ENCODE measurements at regions not wholly inside any gene's neighbourhood (a gene's known extent, or its start where the extent isn't known, plus 50 kb on each side); places are given as distances from the start of the nearest gene placed in this dataset.

- Mint-ChIP-seq H3K27me3 (no peaks in the 10 kb centered on the region), H3K9me3 (no peaks in the 10 kb centered on the region), H3K36me3 (ENCODE audit: low read depth) (no peaks in the 10 kb centered on the region), H3K27ac (no peak overlapping the region), H3K4me3 (no peak overlapping the region), H3K4me1 (no peaks in the 10 kb centered on the region)
- POLR2A ChIA-PET = no interaction called here
- intact Hi-C loops (cut with micrococcal nuclease) = no loop called here
- TF ChIP-seq CTCF (IDR thresholded peaks at IDR 0.05) = no peak
- CTCF ChIA-PET = no interaction called here
- no peak for ATAC-seq (ENCODE audit: low read depth)
- no peak for DNase-seq
These were observed 429.8 kb upstream of the CDH2 start for GRCh38 chr18:28606686-28607085.

GRCh38 chr18:28602391-28602790 lies 425.5 kb upstream of the CDH2 start:
- POLR2A ChIA-PET = no interaction called here
- H3K27ac Mint-ChIP-seq = no peak overlapping the region
- H3K4me1 Mint-ChIP-seq = no peaks in the 10 kb centered on the region
- no peak overlapping the region for H3K4me3 Mint-ChIP-seq
- no peaks in the 10 kb centered on the region for H3K27me3 Mint-ChIP-seq
- no peaks in the 10 kb centered on the region for H3K36me3 Mint-ChIP-seq (ENCODE audit: low read depth)
- no peak for TF ChIP-seq CTCF (IDR thresholded peaks at IDR 0.05)
- ATAC-seq (ENCODE audit: low read depth) = no peak
- DNase-seq = no peak
- intact Hi-C loops (cut with micrococcal nuclease) = no loop called here
- CTCF ChIA-PET = no interaction called here
- H3K9me3 Mint-ChIP-seq = peaks cover 10% of the 10 kb centered on the region

GRCh38 chr18:28594034-28594433 lies 417.1 kb upstream of the CDH2 start:
- POLR2A ChIA-PET = no interaction called here
- intact Hi-C loops (cut with micrococcal nuclease) = no loop called here
- CTCF ChIA-PET = no interaction called here

GRCh38 chr18:28588884-28589549 lies 412.1 kb upstream of the CDH2 start:
- Mint-ChIP-seq H3K36me3 (ENCODE audit: low read depth) (no peaks in the 10 kb centered on the region), H3K9me3 (peaks cover 2% of the 10 kb centered on the region), H3K27ac (no peak overlapping the region), H3K4me1 (no peaks in the 10 kb centered on the region), H3K27me3 (no peaks in the 10 kb centered on the region), H3K4me3 (no peak overlapping the region)
- POLR2A ChIA-PET = no interaction called here
- no peak for DNase-seq
- TF ChIP-seq CTCF (IDR thresholded peaks at IDR 0.05) = no peak
- CTCF ChIA-PET = no interaction called here
- no peak for ATAC-seq (ENCODE audit: low read depth)
- intact Hi-C loops (cut with micrococcal nuclease) = no loop called here

More at GRCh38 chr18:28594034-28594433, 417.1 kb upstream of the CDH2 start:
- Mint-ChIP-seq H3K36me3 (ENCODE audit: low read depth) (no peaks in the 10 kb centered on the region), H3K9me3 (peaks cover 4% of the 10 kb centered on the region), H3K27ac (no peak overlapping the region), H3K27me3 (no peaks in the 10 kb centered on the region), H3K4me1 (no peaks in the 10 kb centered on the region), H3K4me3 (no peak overlapping the region)
- no peak for DNase-seq
- ATAC-seq (ENCODE audit: low read depth) = no peak
- TF ChIP-seq CTCF (IDR thresholded peaks at IDR 0.05) = no peak

- POLR2A ChIA-PET = no interaction called here
- CTCF ChIA-PET = no interaction called here
- no peak for ATAC-seq (ENCODE audit: low read depth)
- Mint-ChIP-seq H3K27me3 (no peaks in the 10 kb centered on the region), H3K4me1 (no peaks in the 10 kb centered on the region), H3K9me3 (peaks cover 3% of the 10 kb centered on the region), H3K36me3 (ENCODE audit: low read depth) (no peaks in the 10 kb centered on the region), H3K4me3 (no peak overlapping the region), H3K27ac (no peak overlapping the region)
- intact Hi-C loops (cut with micrococcal nuclease) = no loop called here
- TF ChIP-seq CTCF (IDR thresholded peaks at IDR 0.05) = no peak
- DNase-seq = no peak
These were observed 407.8 kb upstream of the CDH2 start for GRCh38 chr18:28584731-28585130.
